C4-2B (cell line): ENCODE measurements at regions not wholly inside any gene's neighbourhood (a gene's known extent, or its start where the extent isn't known, plus 50 kb on each side); places are given as distances from the start of the nearest gene placed in this dataset.

ENCODE experiments used
- CTCF ChIP-seq: fragments of 450-650 bp; conservative IDR thresholded peaks from 2 replicates; pipeline ENCODE4 v1.5.1; 2017; ENCODE audit warnings: mild to moderate bottlenecking
- ZFX ChIP-seq: fragments of 450-650 bp; IDR thresholded peaks from 2 replicates; pipeline ENCODE4 v1.6.1; 2017

DNA sequence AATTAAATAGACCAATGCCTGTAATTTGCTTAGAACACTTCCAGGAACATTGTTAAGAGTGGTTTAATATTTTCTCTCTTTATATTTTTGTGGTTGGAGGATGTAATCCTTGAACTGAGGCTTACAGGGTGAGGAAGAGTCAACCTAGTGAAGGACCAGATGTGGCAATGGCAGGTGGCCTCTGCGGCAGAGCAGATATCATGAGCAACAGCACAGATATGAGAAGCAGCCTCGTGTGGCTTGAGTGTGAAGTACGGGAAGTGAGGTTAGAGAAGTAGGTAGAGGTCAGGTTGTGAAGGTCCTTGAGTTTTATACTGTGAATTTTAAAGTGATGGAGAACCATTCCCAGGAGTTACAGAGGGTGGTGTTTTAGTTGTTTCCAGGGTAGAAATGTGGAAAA, 417.6 kb upstream of the SUCLG2 start:
- TF ChIP-seq CTCF (no peak), ZFX (no peak)
